C4-2B (cell line): ENCODE measurements at regions not wholly inside any gene's neighbourhood (a gene's known extent, or its start where the extent isn't known, plus 50 kb on each side); places are given as distances from the start of the nearest gene placed in this dataset.

Experiments used
- ZFX ChIP-seq: fragments of 450-650 bp; IDR thresholded peaks from 2 replicates; pipeline ENCODE4 v1.6.1; 2017
- TF ChIP-seq, protein P1 (sequence below): fragments of 450-650 bp; conservative IDR thresholded peaks from 2 replicates; pipeline ENCODE4 v1.5.1; 2017; ENCODE audit warnings: mild to moderate bottlenecking

- TF ChIP-seq, protein P1, sequence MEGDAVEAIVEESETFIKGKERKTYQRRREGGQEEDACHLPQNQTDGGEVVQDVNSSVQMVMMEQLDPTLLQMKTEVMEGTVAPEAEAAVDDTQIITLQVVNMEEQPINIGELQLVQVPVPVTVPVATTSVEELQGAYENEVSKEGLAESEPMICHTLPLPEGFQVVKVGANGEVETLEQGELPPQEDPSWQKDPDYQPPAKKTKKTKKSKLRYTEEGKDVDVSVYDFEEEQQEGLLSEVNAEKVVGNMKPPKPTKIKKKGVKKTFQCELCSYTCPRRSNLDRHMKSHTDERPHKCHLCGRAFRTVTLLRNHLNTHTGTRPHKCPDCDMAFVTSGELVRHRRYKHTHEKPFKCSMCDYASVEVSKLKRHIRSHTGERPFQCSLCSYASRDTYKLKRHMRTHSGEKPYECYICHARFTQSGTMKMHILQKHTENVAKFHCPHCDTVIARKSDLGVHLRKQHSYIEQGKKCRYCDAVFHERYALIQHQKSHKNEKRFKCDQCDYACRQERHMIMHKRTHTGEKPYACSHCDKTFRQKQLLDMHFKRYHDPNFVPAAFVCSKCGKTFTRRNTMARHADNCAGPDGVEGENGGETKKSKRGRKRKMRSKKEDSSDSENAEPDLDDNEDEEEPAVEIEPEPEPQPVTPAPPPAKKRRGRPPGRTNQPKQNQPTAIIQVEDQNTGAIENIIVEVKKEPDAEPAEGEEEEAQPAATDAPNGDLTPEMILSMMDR: no peak
- TF ChIP-seq ZFX: no peak
These were observed 478.9 kb upstream of the LMO3 start for GRCh38 chr12:17084831-17085230.
